ENCODE measurements at regions not wholly inside any gene's neighbourhood (a gene's known extent, or its start where the extent isn't known, plus 50 kb on each side); places are given as distances from the start of the nearest gene placed in this dataset.

- Histone ChIP-seq H3K27ac (ENCODE audit: low read depth in 1 of 2, low read length in 2 of 2) (no peak overlapping the region), H3K27me3 (ENCODE audit: control insufficient read depth in 1 of 2, insufficient read depth in 2 of 2, low read length in 2 of 2) (no peaks in the 10 kb centered on the region), H3K9me3 (ENCODE audit: control insufficient read depth in 1 of 2, insufficient read depth in 1 of 2, low read length in 2 of 2) (peaks cover 0 to 3% of the 10 kb centered on the region in 2 experiments), H3K4me3 (ENCODE audit: low read length) (no peak overlapping the region), H3K4me1 (ENCODE audit: insufficient read depth, low read length) (no peaks in the 10 kb centered on the region), H3K36me3 (ENCODE audit: insufficient read depth, low read length) (no peaks in the 10 kb centered on the region)
- ATAC-seq (ENCODE audit: poor library complexity): no peak
- intact Hi-C loops (cut with DNase I, micrococcal nuclease): no loop called here
- ChIA-PET CTCF (no interaction called here), POLR2A (no interaction called here)
- Mint-ChIP-seq H3K9me3 (peaks cover 2% of the 10 kb centered on the region), H3K4me1 (ENCODE audit: low read depth) (no peaks in the 10 kb centered on the region), H3K27ac (no peak overlapping the region), H3K36me3 (ENCODE audit: low read depth) (no peaks in the 10 kb centered on the region), H3K4me3 (no peak overlapping the region), H3K27me3 (no peaks in the 10 kb centered on the region)
- no peak for TF ChIP-seq CTCF (IDR thresholded peaks at IDR 0.05)
- DNase-seq: no peak
Measured at GRCh38 chr4:64195582-64195981, 213.7 kb downstream of the TECRL start.

DNA sequence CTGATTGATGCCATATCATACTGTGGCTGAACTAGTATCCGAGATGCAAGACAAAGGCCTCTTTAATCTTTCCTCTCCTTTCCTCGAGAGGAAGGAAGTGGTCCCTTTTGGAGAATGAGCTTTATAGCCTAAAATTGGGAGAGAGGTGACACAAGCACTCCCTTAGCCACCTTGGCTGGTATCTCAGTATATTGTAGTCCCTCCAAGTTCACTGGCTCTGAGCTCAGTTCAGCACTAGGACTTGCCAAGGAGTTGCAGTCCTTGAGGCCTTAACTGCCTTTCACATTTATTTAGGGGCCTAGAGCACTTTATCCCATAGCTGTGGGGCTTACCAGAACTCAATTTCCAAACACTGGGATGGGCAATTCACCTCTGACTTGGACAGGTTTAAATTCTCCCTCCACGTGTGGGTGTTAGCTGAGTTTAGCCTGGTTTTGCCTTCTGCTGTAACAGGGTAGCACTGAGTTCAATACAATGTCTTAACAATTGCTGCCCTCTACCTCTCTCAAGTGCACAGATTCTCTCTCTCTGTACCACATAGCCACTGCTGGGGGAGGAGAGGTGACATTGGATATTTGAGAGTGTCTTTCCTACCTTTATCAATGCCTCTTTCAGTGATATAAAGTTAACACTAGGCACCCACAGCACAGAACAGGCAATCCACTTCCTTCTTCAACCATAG lies 216.4 kb downstream of the TECRL start:
- no peak overlapping the region for H3K27ac ChIP-seq (ENCODE audit: low read depth in 1 of 2, low read length in 2 of 2)
- TF ChIP-seq CTCF (IDR thresholded peaks at IDR 0.05): no peak
- no peaks in the 10 kb centered on the region for H3K36me3 Mint-ChIP-seq (ENCODE audit: low read depth)
- H3K4me3 Mint-ChIP-seq: no peak overlapping the region
- intact Hi-C loops (cut with DNase I, micrococcal nuclease): no loop called here
- H3K27me3 ChIP-seq (ENCODE audit: control insufficient read depth in 1 of 2, insufficient read depth in 2 of 2, low read length in 2 of 2): no peaks in the 10 kb centered on the region
- no peak overlapping the region for H3K4me3 ChIP-seq (ENCODE audit: low read length)
- no peaks in the 10 kb centered on the region for H3K4me1 Mint-ChIP-seq (ENCODE audit: low read depth)
- H3K27ac Mint-ChIP-seq: no peak overlapping the region
- H3K27me3 Mint-ChIP-seq: no peaks in the 10 kb centered on the region
- ATAC-seq (ENCODE audit: poor library complexity) (no peak), DNase-seq (no peak)
- H3K36me3 ChIP-seq (ENCODE audit: insufficient read depth, low read length): no peaks in the 10 kb centered on the region
- H3K4me1 ChIP-seq (ENCODE audit: insufficient read depth, low read length): no peaks in the 10 kb centered on the region
- ChIA-PET POLR2A (no interaction called here), CTCF (no interaction called here)
- peaks cover 3 to 7% of the 10 kb centered on the region in 2 experiments for H3K9me3 ChIP-seq (ENCODE audit: control insufficient read depth in 1 of 2, insufficient read depth in 1 of 2, low read length in 2 of 2)
- no peaks in the 10 kb centered on the region for H3K9me3 Mint-ChIP-seq

DNA sequence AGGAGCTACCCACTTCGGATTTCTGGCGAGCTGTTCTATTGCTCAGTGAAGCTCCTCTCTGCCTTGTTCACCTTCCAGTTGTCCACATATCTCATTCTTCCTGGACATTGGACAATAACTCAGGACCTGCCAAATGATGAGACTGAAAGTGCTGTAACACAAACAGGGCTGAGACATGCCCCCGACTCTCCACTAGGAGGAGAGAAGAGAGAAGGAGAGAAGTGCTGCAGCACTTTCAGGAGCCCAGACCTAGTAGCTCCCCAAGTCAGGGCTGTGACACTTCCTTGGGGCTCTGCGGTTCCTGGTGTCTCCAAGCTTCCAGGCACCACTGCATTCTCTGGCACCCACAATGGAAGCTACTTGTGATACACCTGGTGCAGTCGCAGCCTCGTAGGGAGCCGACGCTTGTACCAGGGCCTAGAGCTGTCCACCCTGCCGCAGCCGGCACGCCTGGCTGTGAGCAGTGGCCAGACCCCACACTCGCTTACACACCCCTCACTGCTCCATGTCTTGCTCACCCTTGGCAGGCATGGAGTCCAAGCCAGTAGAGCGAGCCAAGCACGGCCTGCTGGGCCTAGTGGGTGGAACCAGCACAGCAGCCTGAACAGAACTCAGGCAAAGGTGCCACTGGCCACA lies 234.9 kb downstream of the TECRL start:
- H3K27ac ChIP-seq (ENCODE audit: low read depth in 1 of 2, low read length in 2 of 2): no peak overlapping the region
- Mint-ChIP-seq H3K27ac (no peak overlapping the region), H3K36me3 (ENCODE audit: low read depth) (no peaks in the 10 kb centered on the region), H3K4me1 (ENCODE audit: low read depth) (no peaks in the 10 kb centered on the region), H3K9me3 (peaks cover 2% of the 10 kb centered on the region), H3K27me3 (no peaks in the 10 kb centered on the region), H3K4me3 (no peak overlapping the region)
- DNase-seq: no peak
- no peak for ATAC-seq (ENCODE audit: poor library complexity)
- H3K27me3 ChIP-seq (ENCODE audit: control insufficient read depth in 1 of 2, insufficient read depth in 2 of 2, low read length in 2 of 2): no peaks in the 10 kb centered on the region
- ChIA-PET POLR2A (no interaction called here), CTCF (no interaction called here)
- peaks cover 0 to 15% of the 10 kb centered on the region in 2 experiments for H3K9me3 ChIP-seq (ENCODE audit: control insufficient read depth in 1 of 2, insufficient read depth in 1 of 2, low read length in 2 of 2)
- no peak overlapping the region for H3K4me3 ChIP-seq (ENCODE audit: low read length)
- no peak for TF ChIP-seq CTCF (IDR thresholded peaks at IDR 0.05)
- H3K36me3 ChIP-seq (ENCODE audit: insufficient read depth, low read length): no peaks in the 10 kb centered on the region
- intact Hi-C loops (cut with DNase I, micrococcal nuclease): no loop called here
- no peaks in the 10 kb centered on the region for H3K4me1 ChIP-seq (ENCODE audit: insufficient read depth, low read length)

All from CD4-positive, alpha-beta T cell (primary cell).